RCC 7860 (cell line): ENCODE measurements at regions not wholly inside any gene's neighbourhood (a gene's known extent, or its start where the extent isn't known, plus 50 kb on each side); places are given as distances from the start of the nearest gene placed in this dataset.

Experiments used
- DNase-seq: peaks from one replicate; pipeline ENCODE4 v3.0.0-alpha.2; 2015; ENCODE audit warnings: low spot score
- FAIRE-seq: peaks from 2 replicates; lab custom pipeline; 2012; peaks lifted over from hg19 to GRCh38; lab: Jason Lieb, UNC

- FAIRE-seq: no peak
Observed at GRCh38 chr11:69364921-69365320, 71.0 kb downstream of the MYEOV start.

GRCh38 chr11:69365558-69365957 lies 71.6 kb downstream of the MYEOV start:
- DNase-seq: no peak
- no peak for FAIRE-seq

More at GRCh38 chr11:69364921-69365320, 71.0 kb downstream of the MYEOV start:
- DNase-seq: no peak

GRCh38 chr11:69366591-69366990 lies 72.6 kb downstream of the MYEOV start:
- DNase-seq (no peak), FAIRE-seq (no peak)

- no peak for FAIRE-seq
- no peak for DNase-seq
Observed at GRCh38 chr11:69367211-69367964, 73.4 kb downstream of the MYEOV start.

GRCh38 chr11:69368119-69368880 lies 74.3 kb downstream of the MYEOV start:
- FAIRE-seq: no peak

GRCh38 chr11:69369210-69369825 lies 75.4 kb downstream of the MYEOV start:
- DNase-seq: no peak
- no peak for FAIRE-seq

More at GRCh38 chr11:69368119-69368880, 74.3 kb downstream of the MYEOV start:
- DNase-seq: no peak

GRCh38 chr11:69369945-69370344 lies 76.0 kb downstream of the MYEOV start:
- DNase-seq (no peak), FAIRE-seq (no peak)

- DNase-seq (no peak), FAIRE-seq (no peak)
Observed at GRCh38 chr11:69370984-69371709, 77.2 kb downstream of the MYEOV start.

- no peak for DNase-seq
- FAIRE-seq: no peak
Observed at GRCh38 chr11:69371731-69372588, 78.0 kb downstream of the MYEOV start.

GRCh38 chr11:69372589-69373250 lies 78.8 kb downstream of the MYEOV start:
- FAIRE-seq (no peak), DNase-seq (no peak)

- DNase-seq (no peak), FAIRE-seq (no peak)
Observed at GRCh38 chr11:69373251-69373635, 79.3 kb downstream of the MYEOV start.

- DNase-seq (no peak), FAIRE-seq (no peak)
Observed at GRCh38 chr11:69374110-69374945, 80.4 kb downstream of the MYEOV start.

GRCh38 chr11:69374946-69375310 lies 81.0 kb downstream of the MYEOV start:
- FAIRE-seq: no peak
- DNase-seq: no peak

GRCh38 chr11:69375316-69376154 lies 81.6 kb downstream of the MYEOV start:
- FAIRE-seq (no peak), DNase-seq (no peak)

GRCh38 chr11:69376155-69377028 lies 82.4 kb downstream of the MYEOV start:
- no peak for FAIRE-seq
- DNase-seq: no peak

- DNase-seq (no peak), FAIRE-seq (no peak)
Observed at GRCh38 chr11:69377029-69377952, 83.3 kb downstream of the MYEOV start.
